IMR-90 (cell line): ENCODE measurements at regions not wholly inside any gene's neighbourhood (a gene's known extent, or its start where the extent isn't known, plus 50 kb on each side); places are given as distances from the start of the nearest gene placed in this dataset.
A peak's percentile ranks its signal among the peaks of the same experiment; 100 is the strongest.
"Not testable (repeated sequence)": the region's sequence is repeated elsewhere in the genome, so short reads cannot be mapped to it uniquely, and the experiment has no call there.

Experiments
- ATAC-seq: fragments of 200-7000 bp; cut with Tn5 transposase; 2 replicates; pipeline ENCODE4 v1.9.1; 2020; ENCODE audit warnings: low read depth, mild to moderate bottlenecking, moderate library complexity
- BruUV-seq: library from RNA; stranded (reverse); fragments of 400-500 nt; replicated peaks from 2 replicates; lab custom pipeline; 2021; lab: Mats Ljungman, UMichigan
- CTCF ChIA-PET: fragments of 300-600 bp; formaldehyde crosslinking; extraction: SDS; loops from one replicate; lab custom pipeline; 2021; ENCODE audit warnings: antibody characterized with exemption; lab: Yijun Ruan, JAX
- POLR2A ChIA-PET: fragments of 300-600 bp; sonication (Branson Sonifier 250); formaldehyde crosslinking; loops from one replicate; lab custom pipeline; 2022; ENCODE audit warnings: antibody characterized with exemption; ENCODE audit not compliant: unreplicated experiment; lab: Charles Lee
- DNase-seq: peaks from one replicate; pipeline ENCODE4 v3.0.0; 2013
- H2AFZ ChIP-seq: replicated peaks from 2 replicates; pipeline ENCODE3; 2013; ENCODE audit warnings: low read length, mild to moderate bottlenecking; ENCODE audit not compliant: poor library complexity
- H2AK5ac ChIP-seq: 2 replicates; pipeline ENCODE4 v1.6.1; 2013; ENCODE audit warnings: low read depth, low read length, inconsistent platforms
- H2AK9ac ChIP-seq: replicated peaks from 2 replicates; pipeline ENCODE3; 2013; ENCODE audit warnings: mild to moderate bottlenecking, low read depth, low read length, moderate library complexity; ENCODE audit not compliant: poor library complexity
- H2BK120ac ChIP-seq: 2 replicates; pipeline ENCODE4 v1.6.1; 2013; ENCODE audit warnings: low read depth, low read length, inconsistent platforms
- H2BK15ac ChIP-seq: 3 replicates; pipeline ENCODE4 v1.6.1; 2013; ENCODE audit warnings: low read depth, low read length, inconsistent platforms
- H2BK20ac ChIP-seq: 2 replicates; pipeline ENCODE4 v1.6.1; 2013; ENCODE audit warnings: low read depth, mild to moderate bottlenecking, inconsistent platforms, low read length, moderate library complexity
- H2BK5ac ChIP-seq: 2 replicates; pipeline ENCODE4 v1.6.1; 2013; ENCODE audit warnings: mild to moderate bottlenecking, low read depth, low read length, inconsistent platforms; ENCODE audit not compliant: poor library complexity, severe bottlenecking
- H3K14ac ChIP-seq: replicated peaks from 2 replicates; pipeline ENCODE4 v1.6.1; 2013; ENCODE audit warnings: low read depth, low read length, inconsistent platforms
- H3K18ac ChIP-seq: 2 replicates; pipeline ENCODE4 v1.6.1; 2013; ENCODE audit warnings: low read depth, low read length, control low read depth
- H3K23ac ChIP-seq: 2 replicates; pipeline ENCODE4 v1.6.1; 2013; ENCODE audit warnings: low read depth, low read length, inconsistent platforms
- H3K27ac ChIP-seq: 2 replicates; pipeline ENCODE4 v1.5.1; 2013; ENCODE audit warnings: mild to moderate bottlenecking, control low read depth, low read length; ENCODE audit not compliant: insufficient read depth
- H3K27me3 ChIP-seq: 2 replicates; pipeline ENCODE4 v1.6.1; 2013; ENCODE audit warnings: low read length; ENCODE audit not compliant: control insufficient read depth, insufficient read depth
- H3K36me3 ChIP-seq: 2 replicates; pipeline ENCODE4 v1.6.1; 2013; ENCODE audit warnings: low read length, mixed read lengths; ENCODE audit not compliant: control insufficient read depth, insufficient read depth
- H3K4ac ChIP-seq: 2 replicates; pipeline ENCODE4 v1.6.1; 2013; ENCODE audit warnings: low read depth, low read length, inconsistent platforms
- H3K4me1 ChIP-seq: 2 replicates; pipeline ENCODE4 v1.6.1; 2013; ENCODE audit warnings: low read length, mixed read lengths; ENCODE audit not compliant: control insufficient read depth, insufficient read depth
- H3K4me2 ChIP-seq: 2 replicates; pipeline ENCODE4 v1.6.1; 2013; ENCODE audit warnings: low read depth, mild to moderate bottlenecking, control low read depth, low read length, moderate library complexity
- H3K4me3 ChIP-seq: 2 replicates; pipeline ENCODE4 v1.5.1; 2013; ENCODE audit warnings: low read depth, mild to moderate bottlenecking, control low read depth, low read length, moderate library complexity; ENCODE audit not compliant: insufficient read depth
- H3K56ac ChIP-seq: 2 replicates; pipeline ENCODE4 v1.6.1; 2013; ENCODE audit warnings: low read length, inconsistent platforms; ENCODE audit not compliant: insufficient read depth; ENCODE audit errors: extremely low read depth
- H3K79me1 ChIP-seq, 2 experiments: 2 replicates each; pipeline ENCODE4 v1.6.1; 2013; ENCODE audit warnings: low read length in 2 of 2, inconsistent platforms in 1 of 2, low read depth in 1 of 2
- H3K9ac ChIP-seq: 2 replicates; pipeline ENCODE4 v1.6.1; 2013; ENCODE audit warnings: low read depth, low read length, control low read depth
- H3K9me1 ChIP-seq: 2 replicates; pipeline ENCODE4 v1.6.1; 2013; ENCODE audit warnings: low read length, inconsistent platforms; ENCODE audit not compliant: insufficient read depth
- H3K9me3 ChIP-seq: 2 replicates; pipeline ENCODE4 v1.6.1; 2013; ENCODE audit warnings: low read length; ENCODE audit not compliant: control insufficient read depth, insufficient read depth
- H4K20me1 ChIP-seq: 2 replicates; pipeline ENCODE4 v1.6.1; 2013; ENCODE audit warnings: low read length, inconsistent platforms; ENCODE audit not compliant: insufficient read depth
- H4K5ac ChIP-seq: 2 replicates; pipeline ENCODE4 v1.6.1; 2013; ENCODE audit warnings: mild to moderate bottlenecking, low read depth, low read length, control low read depth
- H4K8ac ChIP-seq, 2 experiments: 2 replicates each; pipeline ENCODE4 v1.6.1; 2013; ENCODE audit warnings: low read depth in 2 of 2, low read length in 2 of 2, control low read depth in 1 of 2, inconsistent platforms in 1 of 2
- H4K91ac ChIP-seq: 2 replicates; pipeline ENCODE4 v1.6.1; 2013; ENCODE audit warnings: low read depth, low read length, inconsistent platforms; ENCODE audit not compliant: insufficient read depth
- WGBS, 2 experiments: methylation state at CpG; one replicate each; pipeline versions ENCODE4 v1.1.5 to v1.1.7; 2013; ENCODE audit warnings: missing lambda C conversion rate in 2 of 2; ENCODE audit not compliant: insufficient read length in 1 of 2; ENCODE audit errors: extremely low coverage in 2 of 2; 5-methylcytosine and 5-hydroxymethylcytosine counted together
- dilution Hi-C: fragments of 300-500 bp; cut with HindIII; formaldehyde crosslinking; loops from one replicate; pipeline ENCODE4 v1.14.3; 2018; ENCODE audit warnings: low sequenced_read_pairs; ENCODE audit not compliant: unreplicated experiment
- in situ Hi-C: fragments of 300-500 bp; cut with MboI; formaldehyde crosslinking; loops from 3 replicates; pipeline ENCODE4 v1.14.3; 2019; ENCODE audit warnings: low sequenced_read_pairs, inconsistent platforms, mixed read lengths
- intact Hi-C: fragments of 100-400 bp; cut with micrococcal nuclease; formaldehyde crosslinking; loops from 2 replicates; pipeline ENCODE4 v1.10.0; 2022

GRCh38 chr5:21535114-21535513, 1318.0 kb downstream of the CDH12 start:
- dilution Hi-C loops: not testable (repeated sequence)

GRCh38 chr5:21521157-21521556, 1332.0 kb downstream of the CDH12 start:
- dilution Hi-C loops, H3K18ac ChIP-seq, H3K23ac ChIP-seq, H3K27me3 ChIP-seq, H3K79me1 ChIP-seq, H3K4me3 ChIP-seq, H3K9me3 ChIP-seq, CTCF ChIA-PET, H3K4me1 ChIP-seq, BruUV-seq, H4K8ac ChIP-seq, H3K56ac ChIP-seq, H4K91ac ChIP-seq, H3K9me1 ChIP-seq, H4K5ac ChIP-seq, H4K20me1 ChIP-seq, H2BK20ac ChIP-seq, H3K27ac ChIP-seq, ATAC-seq, H2AK9ac ChIP-seq, intact Hi-C loops, H3K4ac ChIP-seq, H3K4me2 ChIP-seq, H2AFZ ChIP-seq, H2BK120ac ChIP-seq, H2BK15ac ChIP-seq, H2BK5ac ChIP-seq, in situ Hi-C loops, POLR2A ChIA-PET, H3K36me3 ChIP-seq, DNase-seq, H3K9ac ChIP-seq, H2AK5ac ChIP-seq, H3K14ac ChIP-seq: not testable (repeated sequence)
- no CpG with 5 or more reads among the region's 2 CpGs for WGBS, 2 experiments

More at GRCh38 chr5:21535114-21535513, 1318.0 kb downstream of the CDH12 start:
- H3K4me3 ChIP-seq, H3K9ac ChIP-seq, BruUV-seq, H3K14ac ChIP-seq, H3K4me2 ChIP-seq, H2BK15ac ChIP-seq, H4K5ac ChIP-seq, H4K8ac ChIP-seq, H2AK5ac ChIP-seq, H3K18ac ChIP-seq, H2BK5ac ChIP-seq, H3K9me1 ChIP-seq, H4K91ac ChIP-seq, H2AK9ac ChIP-seq, H4K20me1 ChIP-seq, H3K9me3 ChIP-seq, H3K79me1 ChIP-seq, POLR2A ChIA-PET, H3K27me3 ChIP-seq, CTCF ChIA-PET, H3K23ac ChIP-seq, H3K36me3 ChIP-seq, in situ Hi-C loops, intact Hi-C loops, ATAC-seq, H2AFZ ChIP-seq, H3K27ac ChIP-seq, H2BK120ac ChIP-seq, H3K4me1 ChIP-seq, H2BK20ac ChIP-seq, H3K4ac ChIP-seq, H3K56ac ChIP-seq: not testable (repeated sequence)
- DNase-seq: peak; percentile 40
